IMR-90 (cell line): ENCODE measurements at regions not wholly inside any gene's neighbourhood (a gene's known extent, or its start where the extent isn't known, plus 50 kb on each side); places are given as distances from the start of the nearest gene placed in this dataset.

ENCODE experiments used
- ATAC-seq: fragments of 200-7000 bp; cut with Tn5 transposase; 2 replicates; pipeline ENCODE4 v1.9.1; 2020; ENCODE audit warnings: low read depth, mild to moderate bottlenecking, moderate library complexity
- BruUV-seq: library from RNA; stranded (reverse); fragments of 400-500 nt; replicated peaks from 2 replicates; lab custom pipeline; 2021; lab: Mats Ljungman, UMichigan
- CTCF ChIA-PET: fragments of 300-600 bp; formaldehyde crosslinking; extraction: SDS; loops from one replicate; lab custom pipeline; 2021; ENCODE audit warnings: antibody characterized with exemption; lab: Yijun Ruan, JAX
- POLR2A ChIA-PET: fragments of 300-600 bp; sonication (Branson Sonifier 250); formaldehyde crosslinking; loops from one replicate; lab custom pipeline; 2022; ENCODE audit warnings: antibody characterized with exemption; ENCODE audit not compliant: unreplicated experiment; lab: Charles Lee
- DNase-seq: peaks from one replicate; pipeline ENCODE4 v3.0.0; 2013
- H2AFZ ChIP-seq: replicated peaks from 2 replicates; pipeline ENCODE3; 2013; ENCODE audit warnings: low read length, mild to moderate bottlenecking; ENCODE audit not compliant: poor library complexity
- H2AK5ac ChIP-seq: 2 replicates; pipeline ENCODE4 v1.6.1; 2013; ENCODE audit warnings: low read depth, low read length, inconsistent platforms
- H2AK9ac ChIP-seq: replicated peaks from 2 replicates; pipeline ENCODE3; 2013; ENCODE audit warnings: mild to moderate bottlenecking, low read depth, low read length, moderate library complexity; ENCODE audit not compliant: poor library complexity
- H2BK120ac ChIP-seq: 2 replicates; pipeline ENCODE4 v1.6.1; 2013; ENCODE audit warnings: low read depth, low read length, inconsistent platforms
- H2BK15ac ChIP-seq: 3 replicates; pipeline ENCODE4 v1.6.1; 2013; ENCODE audit warnings: low read depth, low read length, inconsistent platforms
- H2BK20ac ChIP-seq: 2 replicates; pipeline ENCODE4 v1.6.1; 2013; ENCODE audit warnings: low read depth, mild to moderate bottlenecking, inconsistent platforms, low read length, moderate library complexity
- H2BK5ac ChIP-seq: 2 replicates; pipeline ENCODE4 v1.6.1; 2013; ENCODE audit warnings: mild to moderate bottlenecking, low read depth, low read length, inconsistent platforms; ENCODE audit not compliant: poor library complexity, severe bottlenecking
- H3K14ac ChIP-seq: replicated peaks from 2 replicates; pipeline ENCODE4 v1.6.1; 2013; ENCODE audit warnings: low read depth, low read length, inconsistent platforms
- H3K18ac ChIP-seq: 2 replicates; pipeline ENCODE4 v1.6.1; 2013; ENCODE audit warnings: low read depth, low read length, control low read depth
- H3K23ac ChIP-seq: 2 replicates; pipeline ENCODE4 v1.6.1; 2013; ENCODE audit warnings: low read depth, low read length, inconsistent platforms
- H3K27ac ChIP-seq: 2 replicates; pipeline ENCODE4 v1.5.1; 2013; ENCODE audit warnings: mild to moderate bottlenecking, control low read depth, low read length; ENCODE audit not compliant: insufficient read depth
- H3K27me3 ChIP-seq: 2 replicates; pipeline ENCODE4 v1.6.1; 2013; ENCODE audit warnings: low read length; ENCODE audit not compliant: control insufficient read depth, insufficient read depth
- H3K36me3 ChIP-seq: 2 replicates; pipeline ENCODE4 v1.6.1; 2013; ENCODE audit warnings: low read length, mixed read lengths; ENCODE audit not compliant: control insufficient read depth, insufficient read depth
- H3K4ac ChIP-seq: 2 replicates; pipeline ENCODE4 v1.6.1; 2013; ENCODE audit warnings: low read depth, low read length, inconsistent platforms
- H3K4me1 ChIP-seq: 2 replicates; pipeline ENCODE4 v1.6.1; 2013; ENCODE audit warnings: low read length, mixed read lengths; ENCODE audit not compliant: control insufficient read depth, insufficient read depth
- H3K4me2 ChIP-seq: 2 replicates; pipeline ENCODE4 v1.6.1; 2013; ENCODE audit warnings: low read depth, mild to moderate bottlenecking, control low read depth, low read length, moderate library complexity
- H3K4me3 ChIP-seq: 2 replicates; pipeline ENCODE4 v1.5.1; 2013; ENCODE audit warnings: low read depth, mild to moderate bottlenecking, control low read depth, low read length, moderate library complexity; ENCODE audit not compliant: insufficient read depth
- H3K56ac ChIP-seq: 2 replicates; pipeline ENCODE4 v1.6.1; 2013; ENCODE audit warnings: low read length, inconsistent platforms; ENCODE audit not compliant: insufficient read depth; ENCODE audit errors: extremely low read depth
- H3K79me1 ChIP-seq, 2 experiments: 2 replicates each; pipeline ENCODE4 v1.6.1; 2013; ENCODE audit warnings: low read length in 2 of 2, inconsistent platforms in 1 of 2, low read depth in 1 of 2
- H3K9ac ChIP-seq: 2 replicates; pipeline ENCODE4 v1.6.1; 2013; ENCODE audit warnings: low read depth, low read length, control low read depth
- H3K9me1 ChIP-seq: 2 replicates; pipeline ENCODE4 v1.6.1; 2013; ENCODE audit warnings: low read length, inconsistent platforms; ENCODE audit not compliant: insufficient read depth
- H3K9me3 ChIP-seq: 2 replicates; pipeline ENCODE4 v1.6.1; 2013; ENCODE audit warnings: low read length; ENCODE audit not compliant: control insufficient read depth, insufficient read depth
- H4K20me1 ChIP-seq: 2 replicates; pipeline ENCODE4 v1.6.1; 2013; ENCODE audit warnings: low read length, inconsistent platforms; ENCODE audit not compliant: insufficient read depth
- H4K5ac ChIP-seq: 2 replicates; pipeline ENCODE4 v1.6.1; 2013; ENCODE audit warnings: mild to moderate bottlenecking, low read depth, low read length, control low read depth
- H4K8ac ChIP-seq, 2 experiments: 2 replicates each; pipeline ENCODE4 v1.6.1; 2013; ENCODE audit warnings: low read depth in 2 of 2, low read length in 2 of 2, control low read depth in 1 of 2, inconsistent platforms in 1 of 2
- H4K91ac ChIP-seq: 2 replicates; pipeline ENCODE4 v1.6.1; 2013; ENCODE audit warnings: low read depth, low read length, inconsistent platforms; ENCODE audit not compliant: insufficient read depth
- CHD1 ChIP-seq: IDR thresholded peaks from 2 replicates; pipeline ENCODE4 v1.6.1; 2012; ENCODE audit warnings: low read depth, low read length, improper control_type of control experiment
- RAD21 ChIP-seq: IDR thresholded peaks from 2 replicates; pipeline ENCODE4 v1.6.1; 2012; ENCODE audit warnings: low read length, improper control_type of control experiment
- SMC3 ChIP-seq: fragments of 150-350 bp; IDR thresholded peaks from 2 replicates; pipeline ENCODE4 v1.6.1; 2016; ENCODE audit warnings: low read depth, mild to moderate bottlenecking, antibody characterized with exemption, low read length, moderate library complexity
- USF2 ChIP-seq: fragments of 150-350 bp; IDR thresholded peaks from 2 replicates; pipeline ENCODE4 v1.6.1; 2017; ENCODE audit warnings: mild to moderate bottlenecking, antibody characterized with exemption, low read length, low read depth
- WGBS, 2 experiments: methylation state at CpG; one replicate each; pipeline versions ENCODE4 v1.1.5 to v1.1.7; 2013; ENCODE audit warnings: missing lambda C conversion rate in 2 of 2; ENCODE audit not compliant: insufficient read length in 1 of 2; ENCODE audit errors: extremely low coverage in 2 of 2; 5-methylcytosine and 5-hydroxymethylcytosine counted together
- dilution Hi-C: fragments of 300-500 bp; cut with HindIII; formaldehyde crosslinking; loops from one replicate; pipeline ENCODE4 v1.14.3; 2018; ENCODE audit warnings: low sequenced_read_pairs; ENCODE audit not compliant: unreplicated experiment
- in situ Hi-C: fragments of 300-500 bp; cut with MboI; formaldehyde crosslinking; loops from 3 replicates; pipeline ENCODE4 v1.14.3; 2019; ENCODE audit warnings: low sequenced_read_pairs, inconsistent platforms, mixed read lengths
- intact Hi-C: fragments of 100-400 bp; cut with micrococcal nuclease; formaldehyde crosslinking; loops from 2 replicates; pipeline ENCODE4 v1.10.0; 2022
- TF ChIP-seq, protein P1 (sequence below): conservative IDR thresholded peaks from 2 replicates; pipeline ENCODE4 v1.5.1; 2012; ENCODE audit warnings: mild to moderate bottlenecking, low read depth, low read length, improper control_type of control experiment

- no peak overlapping the region for H3K9ac ChIP-seq
- H2BK15ac ChIP-seq: no peak overlapping the region
- H3K27me3 ChIP-seq: no peaks in the 10 kb centered on the region
- H4K91ac ChIP-seq: no peak overlapping the region
- no peak for ATAC-seq
- no peak for TF ChIP-seq USF2
- TF ChIP-seq, protein P1, sequence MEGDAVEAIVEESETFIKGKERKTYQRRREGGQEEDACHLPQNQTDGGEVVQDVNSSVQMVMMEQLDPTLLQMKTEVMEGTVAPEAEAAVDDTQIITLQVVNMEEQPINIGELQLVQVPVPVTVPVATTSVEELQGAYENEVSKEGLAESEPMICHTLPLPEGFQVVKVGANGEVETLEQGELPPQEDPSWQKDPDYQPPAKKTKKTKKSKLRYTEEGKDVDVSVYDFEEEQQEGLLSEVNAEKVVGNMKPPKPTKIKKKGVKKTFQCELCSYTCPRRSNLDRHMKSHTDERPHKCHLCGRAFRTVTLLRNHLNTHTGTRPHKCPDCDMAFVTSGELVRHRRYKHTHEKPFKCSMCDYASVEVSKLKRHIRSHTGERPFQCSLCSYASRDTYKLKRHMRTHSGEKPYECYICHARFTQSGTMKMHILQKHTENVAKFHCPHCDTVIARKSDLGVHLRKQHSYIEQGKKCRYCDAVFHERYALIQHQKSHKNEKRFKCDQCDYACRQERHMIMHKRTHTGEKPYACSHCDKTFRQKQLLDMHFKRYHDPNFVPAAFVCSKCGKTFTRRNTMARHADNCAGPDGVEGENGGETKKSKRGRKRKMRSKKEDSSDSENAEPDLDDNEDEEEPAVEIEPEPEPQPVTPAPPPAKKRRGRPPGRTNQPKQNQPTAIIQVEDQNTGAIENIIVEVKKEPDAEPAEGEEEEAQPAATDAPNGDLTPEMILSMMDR: no peak
- TF ChIP-seq RAD21: no peak
- TF ChIP-seq SMC3: no peak
- no peak for TF ChIP-seq CHD1
- no CpG with 5 or more reads among the region's 4 CpGs for WGBS, 2 experiments
- no peak overlapping the region for H2AK9ac ChIP-seq
- no peak overlapping the region for H3K56ac ChIP-seq
- H3K23ac ChIP-seq: no peak overlapping the region
- no peak overlapping the region for H4K5ac ChIP-seq
- H2AK5ac ChIP-seq: no peak overlapping the region
- dilution Hi-C loops (no loop called here), intact Hi-C loops (no loop called here), in situ Hi-C loops (no loop called here)
- ChIA-PET POLR2A (no interaction called here), CTCF (no interaction called here)
- H3K4ac ChIP-seq: no peak overlapping the region
- no peak overlapping the region for H4K8ac ChIP-seq
- DNase-seq: no peak
- H3K9me3 ChIP-seq: peaks cover 11% of the 10 kb centered on the region
- H3K79me1 ChIP-seq: no peaks in the 10 kb centered on the region
- H3K14ac ChIP-seq: no peak overlapping the region
- no peak overlapping the region for H2BK20ac ChIP-seq
- H3K27ac ChIP-seq: no peak overlapping the region
- H4K20me1 ChIP-seq: no peaks in the 10 kb centered on the region
- H3K4me1 ChIP-seq: no peaks in the 10 kb centered on the region
- H3K9me1 ChIP-seq: no peaks in the 10 kb centered on the region
- no TSS peak for BruUV-seq
- H3K4me3 ChIP-seq: no peak overlapping the region
- no peaks in the 10 kb centered on the region for H3K36me3 ChIP-seq
- no peak overlapping the region for H3K18ac ChIP-seq
- H2AFZ ChIP-seq: no peak overlapping the region
- H2BK5ac ChIP-seq: no peak overlapping the region
- H2BK120ac ChIP-seq: no peak overlapping the region
- no peak overlapping the region for H3K4me2 ChIP-seq
Measured at GRCh38 chr2:4718777-4719176, 973.4 kb upstream of the SOX11 start.
